Mesenchymal stem cell (in vitro differentiated cells and primary cell): ENCODE measurements at regions not wholly inside any gene's neighbourhood (a gene's known extent, or its start where the extent isn't known, plus 50 kb on each side); places are given as distances from the start of the nearest gene placed in this dataset.

ENCODE experiments used
- DNase-seq: peaks from one replicate; pipeline ENCODE4 v3.0.0-alpha.2; 2013
- H2AFZ ChIP-seq: one replicate; pipeline ENCODE4 v1.6.1; 2013; ENCODE audit warnings: low read depth, mild to moderate bottlenecking, control low read depth, inconsistent platforms, low read length, moderate library complexity
- H2AK5ac ChIP-seq: 2 replicates; pipeline ENCODE4 v1.6.1; 2013; ENCODE audit warnings: low read length, moderate library complexity, mild to moderate bottlenecking, inconsistent platforms; ENCODE audit not compliant: severe bottlenecking
- H2BK120ac ChIP-seq: one replicate; pipeline ENCODE4 v1.6.1; 2013; ENCODE audit warnings: low read depth, mild to moderate bottlenecking, inconsistent platforms, low read length, moderate library complexity
- H2BK12ac ChIP-seq, 2 experiments: one replicate each; pipeline ENCODE4 v1.6.1; 2013; ENCODE audit warnings: inconsistent platforms in 2 of 2, low read length in 2 of 2, mild to moderate bottlenecking in 2 of 2, moderate library complexity in 2 of 2, control low read depth in 1 of 2
- H2BK15ac ChIP-seq: one replicate; pipeline ENCODE4 v1.6.1; 2013; ENCODE audit warnings: mild to moderate bottlenecking, low read depth, inconsistent platforms; ENCODE audit not compliant: poor library complexity, severe bottlenecking
- H2BK5ac ChIP-seq: 2 replicates; pipeline ENCODE4 v1.6.1; 2013; ENCODE audit warnings: low read depth, mild to moderate bottlenecking, low read length, control low read depth, inconsistent platforms; ENCODE audit not compliant: poor library complexity, severe bottlenecking
- H3K14ac ChIP-seq, 2 experiments: one replicate each; pipeline ENCODE4 v1.6.1; 2013; ENCODE audit warnings: inconsistent platforms in 2 of 2, low read length in 2 of 2, control low read depth in 1 of 2, mild to moderate bottlenecking in 1 of 2, moderate library complexity in 1 of 2
- H3K18ac ChIP-seq, 2 experiments: one replicate each; pipeline ENCODE4 v1.6.1; 2013; ENCODE audit warnings: inconsistent platforms in 2 of 2, low read length in 2 of 2, control low read depth in 1 of 2, low read depth in 1 of 2, mild to moderate bottlenecking in 1 of 2
- H3K23ac ChIP-seq, 2 experiments: one replicate each; pipeline ENCODE4 v1.6.1; 2013; ENCODE audit warnings: inconsistent platforms in 2 of 2, low read length in 2 of 2, mild to moderate bottlenecking in 2 of 2, moderate library complexity in 2 of 2, control low read depth in 1 of 2
- H3K27ac ChIP-seq: 2 replicates; pipeline ENCODE4 v1.5.1; 2013; ENCODE audit warnings: mild to moderate bottlenecking, moderate library complexity, low read length, control low read depth, inconsistent platforms; ENCODE audit not compliant: poor library complexity, severe bottlenecking
- H3K27me3 ChIP-seq, 2 experiments: 2 replicates each; pipeline versions ENCODE4 v1.6.1 to v1.7.0; 2013; ENCODE audit warnings: low read length in 2 of 2, mild to moderate bottlenecking in 2 of 2, moderate library complexity in 2 of 2, control low read depth in 1 of 2, inconsistent platforms in 1 of 2; ENCODE audit not compliant: control insufficient read depth in 1 of 2, insufficient read depth in 1 of 2
- H3K36me3 ChIP-seq, 2 experiments: 2 replicates each; pipeline versions ENCODE4 v1.6.1 to v1.7.0; 2013; ENCODE audit warnings: low read length in 2 of 2, control low read depth in 1 of 2, inconsistent platforms in 1 of 2, low read depth in 1 of 2, mild to moderate bottlenecking in 1 of 2; ENCODE audit not compliant: insufficient read depth in 2 of 2, control insufficient read depth in 1 of 2
- H3K4ac ChIP-seq, 2 experiments: one replicate each; pipeline ENCODE4 v1.6.1; 2013; ENCODE audit warnings: inconsistent platforms in 2 of 2, low read length in 2 of 2, mild to moderate bottlenecking in 2 of 2, moderate library complexity in 2 of 2, control low read depth in 1 of 2, low read depth in 1 of 2
- H3K4me1 ChIP-seq: 2 replicates; pipeline ENCODE4 v1.6.1; 2013; ENCODE audit warnings: low read depth, low read length, control low read depth; ENCODE audit not compliant: control insufficient read depth, insufficient read depth
- H3K4me2 ChIP-seq: 2 replicates; pipeline ENCODE4 v1.6.1; 2013; ENCODE audit warnings: low read length, mild to moderate bottlenecking, inconsistent platforms; ENCODE audit not compliant: poor library complexity, severe bottlenecking
- H3K4me3 ChIP-seq, 2 experiments: 2 replicates each; pipeline versions ENCODE4 v1.5.1 to v1.7.0; 2013; ENCODE audit warnings: low read length in 2 of 2, mild to moderate bottlenecking in 2 of 2, control low read depth in 1 of 2, low read depth in 1 of 2; ENCODE audit not compliant: insufficient read depth in 1 of 2
- H3K79me1 ChIP-seq: replicated peaks from 2 replicates; pipeline ENCODE4 v1.6.1; 2013; ENCODE audit warnings: mild to moderate bottlenecking, control low read depth, low read length, inconsistent platforms; ENCODE audit not compliant: poor library complexity, severe bottlenecking
- H3K9ac ChIP-seq: 2 replicates; pipeline ENCODE4 v1.7.0; 2013; ENCODE audit warnings: mild to moderate bottlenecking, low read length, moderate library complexity
- H3K9me3 ChIP-seq: 2 replicates; pipeline ENCODE4 v1.7.0; 2013; ENCODE audit warnings: mild to moderate bottlenecking, low read length; ENCODE audit not compliant: control insufficient read depth
- H4K8ac ChIP-seq: one replicate; pipeline ENCODE4 v1.6.1; 2013; ENCODE audit warnings: inconsistent platforms, mild to moderate bottlenecking, low read length, moderate library complexity
- H4K91ac ChIP-seq: one replicate; pipeline ENCODE4 v1.6.1; 2013; ENCODE audit warnings: mild to moderate bottlenecking, low read length, inconsistent platforms
- WGBS: methylation state at CpG from one replicate; pipeline ENCODE4 v1.1.7; 2013; ENCODE audit warnings: mixed read lengths; 5-methylcytosine and 5-hydroxymethylcytosine counted together

DNA sequence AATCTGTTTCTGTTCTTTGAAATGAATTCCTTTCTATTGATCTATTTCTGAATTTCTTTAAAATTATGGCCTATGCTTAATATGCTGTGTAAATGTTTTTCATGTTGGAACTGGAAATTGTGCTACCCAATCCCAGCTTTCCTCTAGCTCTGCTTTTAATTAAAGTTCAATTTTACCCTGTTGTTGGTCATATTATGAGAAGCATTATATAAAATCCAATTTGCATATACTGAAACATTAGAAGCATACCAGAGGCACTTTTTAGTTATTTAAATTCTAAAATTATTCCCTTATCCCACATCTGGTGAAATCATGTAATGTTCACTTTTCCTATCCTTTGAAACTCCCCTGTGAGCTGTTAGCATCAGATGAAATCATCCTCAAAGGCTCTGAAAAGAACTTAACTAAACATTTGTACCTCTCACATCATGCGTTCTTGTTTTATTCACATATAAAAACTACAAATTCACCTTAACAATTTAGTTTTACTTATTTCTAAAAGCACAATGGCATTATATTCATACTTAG is 160.6 kb upstream of the COL21A1 start:
- no peaks in the 10 kb centered on the region for H3K27me3 ChIP-seq
- H3K9ac ChIP-seq, result no peak overlapping the region
- H3K27ac ChIP-seq, result no peak overlapping the region
- no peak overlapping the region for H3K23ac ChIP-seq
- H2AFZ ChIP-seq, result no peak overlapping the region
- no peak overlapping the region for H3K14ac ChIP-seq
- H3K79me1 ChIP-seq, result no peaks in the 10 kb centered on the region
- no peak overlapping the region for H2BK15ac ChIP-seq
- H2BK12ac ChIP-seq, result no peak overlapping the region
- H2BK5ac ChIP-seq, result no peak overlapping the region
- no peak overlapping the region for H4K8ac ChIP-seq
- WGBS, result no CpG with 5 or more reads among the region's 1 CpG
- no peak overlapping the region for H3K4me3 ChIP-seq
- no peak overlapping the region for H4K91ac ChIP-seq
- no peak overlapping the region for H2BK120ac ChIP-seq
- no peaks in the 10 kb centered on the region for H3K36me3 ChIP-seq
- no peak overlapping the region for H3K18ac ChIP-seq
- H2AK5ac ChIP-seq, result no peak overlapping the region
- peaks cover 3% of the 10 kb centered on the region for H3K4me1 ChIP-seq
- no peak for DNase-seq
- H3K9me3 ChIP-seq, result no peaks in the 10 kb centered on the region
- H3K4me2 ChIP-seq, result no peak overlapping the region
- no peak overlapping the region for H3K4ac ChIP-seq

DNA sequence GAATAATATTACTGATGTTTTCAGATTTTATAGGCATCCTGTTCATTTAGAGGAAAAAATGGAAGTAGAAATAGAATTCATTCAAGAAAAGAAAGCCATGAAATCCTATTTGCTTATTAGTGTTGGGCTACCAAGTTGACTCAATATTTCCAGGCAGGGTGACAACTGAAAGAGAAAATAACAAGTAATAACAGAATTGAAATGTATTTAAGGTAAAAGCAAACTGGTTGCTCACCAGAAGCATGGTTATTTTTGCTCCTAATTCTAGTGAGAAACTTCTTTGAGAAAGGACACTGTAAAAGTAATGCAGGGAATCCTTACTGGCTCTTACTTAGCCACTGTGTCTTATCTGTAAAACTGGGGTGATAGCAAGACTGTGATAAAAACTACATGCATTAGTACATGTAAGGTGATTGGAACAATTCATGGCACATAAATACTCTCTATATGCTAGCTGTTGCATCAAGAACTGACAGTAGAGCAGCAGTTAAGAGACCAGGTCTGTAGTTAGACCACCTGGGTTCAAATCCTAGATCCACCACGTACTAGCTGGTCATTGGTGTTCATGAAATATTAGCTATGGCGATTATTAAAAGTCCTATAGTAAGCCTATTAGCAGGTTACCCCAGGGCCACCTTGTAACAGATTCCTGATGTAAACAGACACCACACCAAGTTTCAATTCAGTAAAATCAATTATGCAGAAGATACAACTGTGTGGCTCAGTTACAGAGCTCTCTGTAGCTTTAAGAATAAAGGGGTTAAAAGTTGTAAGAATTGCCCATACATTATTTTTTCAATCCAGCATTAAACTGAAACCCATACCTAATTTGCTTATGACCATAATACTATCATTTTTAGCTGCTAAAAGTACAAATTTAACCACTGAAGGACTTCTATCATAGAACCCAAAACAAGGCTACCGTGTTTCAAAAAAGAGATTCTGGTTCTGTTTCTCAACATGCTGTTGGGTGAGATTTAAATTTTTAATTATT is 159.2 kb upstream of the COL21A1 start:
- H3K4me3 ChIP-seq, result no peak overlapping the region
- H3K4me2 ChIP-seq, result no peak overlapping the region
- no peak overlapping the region for H3K14ac ChIP-seq
- no peak overlapping the region for H2BK5ac ChIP-seq
- H3K9me3 ChIP-seq, result peaks cover 5% of the 10 kb centered on the region
- no peak overlapping the region for H2AFZ ChIP-seq
- no peak overlapping the region for H2BK15ac ChIP-seq
- no peaks in the 10 kb centered on the region for H3K79me1 ChIP-seq
- no peak overlapping the region for H3K27ac ChIP-seq
- no peaks in the 10 kb centered on the region for H3K27me3 ChIP-seq
- H2BK12ac ChIP-seq, result no peak overlapping the region
- no peak overlapping the region for H3K4ac ChIP-seq
- no peak overlapping the region for H2AK5ac ChIP-seq
- no peak overlapping the region for H4K8ac ChIP-seq
- no peak for DNase-seq
- H3K4me1 ChIP-seq, result peaks cover 3% of the 10 kb centered on the region
- no peak overlapping the region for H4K91ac ChIP-seq
- no peak overlapping the region for H3K18ac ChIP-seq
- WGBS, result no CpG with 5 or more reads among the region's 3 CpGs
- no peak overlapping the region for H3K23ac ChIP-seq
- no peak overlapping the region for H3K9ac ChIP-seq
- H3K36me3 ChIP-seq, result no peaks in the 10 kb centered on the region
- no peak overlapping the region for H2BK120ac ChIP-seq

DNA sequence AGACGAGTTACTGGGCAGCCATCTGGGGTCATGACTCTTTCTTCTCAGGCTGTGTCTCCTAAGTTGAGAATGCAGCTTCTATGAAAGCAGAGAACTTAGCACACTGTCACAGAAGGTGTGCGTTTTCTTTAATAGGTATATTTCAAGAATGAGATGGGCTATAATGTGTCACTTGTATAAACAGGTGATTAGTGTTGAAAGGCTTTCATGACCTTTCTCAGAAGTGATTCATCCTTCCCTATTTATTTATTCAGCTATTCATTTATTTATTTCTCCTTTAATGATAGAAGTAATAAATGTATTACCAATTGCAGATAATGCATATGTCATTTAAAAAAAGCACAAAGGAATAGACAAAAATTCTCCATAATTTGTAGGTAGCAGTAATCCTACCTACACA is 157.2 kb upstream of the COL21A1 start:
- H3K4me3 ChIP-seq, result no peak overlapping the region
- H3K4me1 ChIP-seq, result peaks cover 7% of the 10 kb centered on the region
- no peak overlapping the region for H2BK120ac ChIP-seq
- H3K27ac ChIP-seq, result no peak overlapping the region
- no peak overlapping the region for H2BK15ac ChIP-seq
- no peak overlapping the region for H3K18ac ChIP-seq
- no peak overlapping the region for H3K14ac ChIP-seq
- no peak overlapping the region for H3K23ac ChIP-seq
- H3K9ac ChIP-seq, result no peak overlapping the region
- no peak overlapping the region for H3K4me2 ChIP-seq
- peaks cover 9% of the 10 kb centered on the region for H3K9me3 ChIP-seq
- no peak for DNase-seq
- no peak overlapping the region for H2AFZ ChIP-seq
- H2AK5ac ChIP-seq, result no peak overlapping the region
- 93% methylated on average over 1 of the region's 2 CpGs for WGBS
- H3K36me3 ChIP-seq, result no peaks in the 10 kb centered on the region
- no peak overlapping the region for H2BK12ac ChIP-seq
- H3K79me1 ChIP-seq, result no peaks in the 10 kb centered on the region
- no peak overlapping the region for H3K4ac ChIP-seq
- no peak overlapping the region for H2BK5ac ChIP-seq
- H3K27me3 ChIP-seq, result no peaks in the 10 kb centered on the region
- H4K8ac ChIP-seq, result no peak overlapping the region
- no peak overlapping the region for H4K91ac ChIP-seq

DNA sequence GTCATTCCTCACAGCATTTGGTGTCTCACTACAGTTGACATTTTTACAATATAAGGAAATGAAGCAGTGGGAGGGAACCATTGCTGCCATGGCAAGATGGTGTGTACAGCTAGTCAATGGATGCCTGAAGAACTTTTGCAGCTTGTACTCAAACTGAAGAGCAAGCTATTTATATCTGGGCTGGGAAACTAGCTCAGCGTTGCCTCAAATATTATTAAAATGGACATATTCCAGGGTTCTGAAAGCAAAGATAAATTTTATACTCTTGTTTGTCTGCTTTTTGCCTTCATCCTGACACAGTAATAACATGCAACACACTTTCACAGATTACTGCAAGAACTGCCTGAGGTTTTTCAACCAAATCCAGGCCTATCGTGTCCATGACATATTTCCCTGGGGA is 156.4 kb upstream of the COL21A1 start:
- H3K4me2 ChIP-seq, result no peak overlapping the region
- H3K18ac ChIP-seq, result no peak overlapping the region
- H3K9ac ChIP-seq, result no peak overlapping the region
- H3K79me1 ChIP-seq, result no peaks in the 10 kb centered on the region
- H4K8ac ChIP-seq, result no peak overlapping the region
- H2BK12ac ChIP-seq, result no peak overlapping the region
- peaks cover 8% of the 10 kb centered on the region for H3K4me1 ChIP-seq
- H3K4me3 ChIP-seq, result no peak overlapping the region
- no peak overlapping the region for H3K4ac ChIP-seq
- no peak overlapping the region for H2BK5ac ChIP-seq
- H4K91ac ChIP-seq, result no peak overlapping the region
- no peak overlapping the region for H3K23ac ChIP-seq
- peaks cover 9% of the 10 kb centered on the region for H3K9me3 ChIP-seq
- H2BK120ac ChIP-seq, result no peak overlapping the region
- H3K14ac ChIP-seq, result no peak overlapping the region
- H3K27ac ChIP-seq, result no peak overlapping the region
- no peaks in the 10 kb centered on the region for H3K27me3 ChIP-seq
- H2AK5ac ChIP-seq, result no peak overlapping the region
- DNase-seq, result no peak
- H2BK15ac ChIP-seq, result no peak overlapping the region
- H3K36me3 ChIP-seq, result no peaks in the 10 kb centered on the region
- WGBS, result no CpG with 5 or more reads among the region's 2 CpGs
- H2AFZ ChIP-seq, result no peak overlapping the region
